ENCODE measurements at regions not wholly inside any gene's neighbourhood (a gene's known extent, or its start where the extent isn't known, plus 50 kb on each side); places are given as distances from the start of the nearest gene placed in this dataset.

DNA sequence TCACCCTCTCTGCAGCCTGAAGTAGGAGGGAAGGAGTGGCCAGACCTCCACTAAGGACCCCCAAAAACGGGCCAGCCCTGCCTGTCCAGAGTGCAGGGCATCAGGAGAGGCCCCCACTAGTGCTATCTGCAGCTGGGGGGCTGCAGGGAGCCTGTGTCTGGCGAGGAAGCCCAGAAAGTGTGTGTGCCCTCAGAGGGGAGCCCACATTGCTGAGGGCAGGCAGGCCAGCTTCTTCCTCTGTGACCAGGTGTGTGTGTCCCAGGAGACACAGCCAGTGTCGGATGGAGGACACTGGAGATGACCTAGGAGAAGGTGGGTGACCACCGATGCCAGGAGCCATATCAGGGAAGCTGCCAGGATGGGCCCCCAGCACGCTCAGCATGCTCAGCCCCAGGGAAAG is 218.7 kb downstream of the IRX2 start:
- no peak for DNase-seq (ENCODE audit: low read depth)

DNA sequence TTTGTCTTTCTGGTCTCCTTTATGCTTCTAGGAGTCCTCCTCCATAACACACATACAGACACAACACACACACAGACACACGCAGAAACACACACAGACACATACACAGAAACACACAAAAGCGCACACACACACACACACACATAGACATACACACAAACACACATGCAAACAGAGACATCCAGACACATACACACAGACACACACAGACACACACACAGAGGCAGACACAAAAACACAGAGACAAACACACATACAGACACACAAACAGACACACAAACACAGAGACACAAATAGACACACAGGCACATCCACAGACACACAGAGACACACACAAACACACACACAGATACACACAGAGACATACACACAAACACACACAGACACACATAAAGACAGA is 220.2 kb downstream of the IRX2 start:
- no peak for DNase-seq (ENCODE audit: low read depth)

DNA sequence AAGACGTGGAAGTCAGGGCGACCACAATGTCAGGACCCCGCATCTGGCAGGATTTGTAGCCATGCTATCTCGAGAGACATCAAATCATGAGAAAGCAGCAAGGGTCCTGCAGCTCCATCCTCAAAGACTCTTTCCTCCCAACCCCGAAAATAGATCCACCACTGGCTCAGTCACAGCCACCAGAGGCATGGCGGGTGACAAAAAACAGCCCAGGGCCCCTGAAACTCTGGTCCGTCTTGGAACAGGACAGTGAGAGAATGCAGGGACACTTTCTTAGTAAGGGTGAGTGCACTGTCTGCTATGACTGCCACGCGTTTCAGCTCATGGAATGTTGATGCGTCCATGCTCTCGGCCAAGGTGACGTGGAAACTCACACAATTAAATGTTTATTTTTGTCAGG is 220.9 kb downstream of the IRX2 start:
- no peak for DNase-seq (ENCODE audit: low read depth)

DNA sequence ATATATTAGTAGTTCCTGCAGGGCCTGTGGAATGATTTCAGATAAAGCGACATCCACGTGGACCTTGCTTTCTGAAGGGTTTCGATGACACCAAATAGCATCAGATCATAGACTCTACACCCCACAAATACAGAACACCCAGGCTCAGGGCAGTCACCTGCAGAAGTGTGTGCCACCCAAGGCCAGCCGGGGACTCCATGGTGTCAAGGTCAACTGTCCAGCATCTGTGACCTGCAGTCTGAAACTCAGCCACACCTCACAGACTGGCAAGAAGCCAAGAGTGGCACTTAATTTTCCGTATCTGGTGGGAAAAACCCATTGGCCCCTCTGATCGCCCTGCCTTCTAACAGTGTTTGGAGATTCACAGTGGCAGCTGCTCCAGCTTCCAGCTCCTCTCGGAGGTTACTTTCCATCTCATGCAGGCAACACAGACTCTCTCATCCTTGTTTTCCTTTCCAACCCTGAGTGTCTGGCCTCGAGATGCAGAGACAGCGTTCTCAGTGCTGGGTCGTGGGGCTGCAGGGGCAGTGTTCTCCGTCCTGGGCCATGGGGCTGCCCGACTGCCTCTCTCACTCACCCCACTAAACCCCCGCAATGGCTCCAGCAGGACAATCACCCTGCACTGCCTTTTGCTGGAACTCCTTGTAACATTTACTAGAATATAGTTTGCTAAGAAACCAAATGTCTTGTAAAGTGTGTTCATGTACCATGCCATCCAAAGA is 221.9 kb downstream of the IRX2 start:
- no peak for DNase-seq (ENCODE audit: low read depth)

- DNase-seq (ENCODE audit: low read depth), result no peak
Measured at GRCh38 chr5:2525351-2525750, 226.1 kb downstream of the IRX2 start.

GRCh38 chr5:2524620-2525019 is 226.9 kb downstream of the IRX2 start:
- DNase-seq (ENCODE audit: low read depth), result no peak

DNA sequence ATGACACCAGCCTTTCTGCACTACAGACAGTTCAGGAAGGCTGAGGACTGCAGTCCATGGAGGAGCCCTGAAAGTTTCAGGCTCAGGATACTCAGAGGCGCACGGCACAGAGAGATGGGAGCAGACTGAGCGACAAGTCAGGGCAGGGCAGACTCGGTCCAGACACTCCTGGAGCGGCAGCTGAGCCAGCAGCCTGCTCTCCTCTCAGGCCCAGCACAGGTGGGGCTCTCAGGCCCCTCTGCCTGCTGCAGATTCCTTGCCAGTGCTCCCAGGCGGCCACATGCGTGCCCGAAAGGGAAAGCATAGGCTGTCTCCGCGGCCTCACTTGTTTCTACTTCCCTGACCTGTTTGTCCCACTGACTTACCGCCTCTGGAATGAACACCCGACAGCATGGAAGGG is 228.3 kb downstream of the IRX2 start:
- DNase-seq (ENCODE audit: low read depth), result no peak

DNA sequence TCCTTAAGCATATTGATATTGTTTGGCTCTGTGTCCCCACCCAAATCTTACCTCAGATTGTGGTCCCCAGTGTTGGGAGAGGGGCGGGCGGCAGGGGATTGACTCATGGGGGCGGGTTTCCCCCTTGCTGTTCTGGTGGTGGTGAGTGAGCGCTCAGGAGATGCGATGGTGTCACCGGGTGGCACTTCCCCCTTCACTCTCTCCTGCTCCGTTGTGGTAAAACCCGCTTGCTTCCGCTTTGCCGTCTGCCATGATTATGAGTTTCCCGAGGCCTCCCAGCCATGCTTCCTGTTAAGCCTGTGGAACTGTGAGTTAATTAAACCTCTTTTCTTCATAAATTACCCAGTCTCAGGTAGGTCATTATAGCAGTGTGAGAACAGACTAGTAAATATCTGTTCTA is 229.1 kb downstream of the IRX2 start:
- no peak for DNase-seq (ENCODE audit: low read depth)

DNA sequence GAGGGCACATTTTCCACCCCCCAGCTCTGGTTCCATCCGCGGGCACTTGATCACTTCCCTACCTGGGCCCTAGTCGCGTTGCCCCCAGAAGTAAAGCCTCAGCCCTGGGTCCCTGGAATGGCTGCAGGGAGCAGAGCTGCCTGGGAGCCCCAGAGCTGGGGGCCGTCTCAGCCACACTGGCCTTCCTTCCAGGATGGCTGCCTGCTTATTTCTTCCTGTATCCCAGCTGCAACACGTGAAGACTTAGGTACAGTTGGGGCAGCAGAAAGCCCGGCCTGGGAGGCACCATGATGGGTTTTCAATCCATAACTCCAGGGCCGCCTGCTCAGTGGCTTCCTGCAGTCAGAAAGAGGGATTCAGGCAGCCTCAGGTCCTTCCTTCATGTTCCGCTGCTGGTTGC is 232.3 kb downstream of the IRX2 start:
- DNase-seq (ENCODE audit: low read depth), result no peak

DNA sequence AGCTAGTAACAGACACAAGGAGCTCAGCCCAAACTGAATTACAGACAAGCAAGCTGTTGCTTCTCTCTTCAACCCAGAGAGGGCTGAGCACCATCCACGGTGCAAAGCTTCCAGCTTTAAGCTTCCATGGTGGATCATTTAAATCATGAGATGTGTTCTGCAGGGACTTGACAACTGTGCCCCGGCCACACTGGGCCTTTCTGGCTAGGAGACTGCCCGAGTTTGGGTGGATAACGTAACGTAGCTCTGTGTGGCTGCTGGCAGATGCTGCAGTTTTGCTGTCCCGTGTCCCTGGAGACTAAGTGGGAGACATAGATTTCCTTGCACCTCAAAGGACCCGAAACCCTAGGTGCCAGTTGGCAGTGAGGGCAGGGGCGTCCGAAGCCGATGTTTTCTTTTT is 234.0 kb downstream of the IRX2 start:
- no peak for DNase-seq (ENCODE audit: low read depth)

DNA sequence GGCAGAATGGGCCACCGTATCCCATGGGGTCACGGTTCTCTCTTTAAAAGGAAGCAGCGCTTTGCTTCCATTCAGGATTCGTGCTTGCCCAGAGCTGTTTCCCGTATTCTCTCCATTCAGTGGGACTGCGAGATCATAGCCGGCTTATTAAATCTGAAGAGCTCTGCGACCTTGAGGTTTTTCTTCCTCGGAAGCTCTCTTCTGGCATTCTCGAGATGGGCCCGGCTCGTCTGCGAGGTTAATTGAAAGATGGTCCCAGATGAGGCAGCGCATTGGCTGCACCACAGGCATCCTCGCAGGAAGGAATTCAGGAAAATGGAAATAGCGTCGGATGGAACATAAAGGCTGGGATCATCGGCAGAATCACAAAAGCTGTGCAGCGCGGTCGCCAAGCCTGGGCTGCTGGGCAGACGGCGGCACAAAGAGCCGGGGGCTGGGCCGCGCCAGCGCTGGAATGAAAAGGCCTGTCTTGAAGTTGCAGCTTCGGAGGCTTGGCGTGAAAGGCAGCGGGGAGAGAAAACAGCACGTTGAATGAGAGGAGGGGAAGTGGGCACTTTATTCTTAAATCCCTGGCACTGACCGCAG is 236.2 kb downstream of the IRX2 start:
- DNase-seq (ENCODE audit: low read depth), result no peak

DNA sequence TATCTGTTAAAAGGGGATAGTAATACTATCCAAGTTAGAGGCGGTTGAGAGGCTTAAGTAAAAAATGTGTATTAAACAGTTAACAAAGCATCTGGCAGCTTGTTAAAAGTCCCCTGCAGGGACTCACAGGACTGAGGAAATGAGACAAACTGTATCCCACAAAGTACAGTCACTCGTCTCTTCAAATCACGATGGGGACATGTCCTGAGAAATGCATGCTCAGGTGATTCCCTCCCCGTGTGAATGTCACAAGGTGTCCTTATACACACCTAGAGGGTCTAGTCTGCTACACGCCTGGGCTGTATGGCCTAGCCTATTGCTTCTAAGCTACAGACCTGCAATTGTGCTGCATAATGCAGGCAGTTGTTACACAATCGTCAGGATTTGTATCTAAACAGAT is 237.0 kb downstream of the IRX2 start:
- DNase-seq (ENCODE audit: low read depth), result no peak

GRCh38 chr5:2511706-2512105 is 239.8 kb downstream of the IRX2 start:
- DNase-seq (ENCODE audit: low read depth), result no peak

- DNase-seq (ENCODE audit: low read depth), result no peak
Measured at GRCh38 chr5:2511126-2511525, 240.4 kb downstream of the IRX2 start.

DNA sequence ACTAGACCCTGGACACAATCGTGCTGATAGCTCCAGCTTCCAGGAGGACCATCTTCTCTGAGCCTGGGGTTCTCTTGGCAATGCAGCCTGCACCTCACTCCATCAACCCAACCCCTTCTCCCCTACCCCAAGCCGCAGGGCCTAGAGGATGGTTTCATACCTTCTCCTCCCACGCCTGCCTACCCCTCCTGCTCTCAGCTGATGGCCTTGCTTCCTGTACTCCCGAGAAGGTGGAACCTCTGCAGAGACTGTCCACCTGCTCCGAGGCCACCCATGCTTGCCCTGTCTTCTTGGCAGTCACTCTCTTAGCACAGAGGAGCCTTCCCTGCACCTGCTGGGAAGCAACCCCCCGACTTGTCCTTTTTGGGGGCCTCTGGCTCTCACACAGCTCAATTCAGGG is 241.9 kb downstream of the IRX2 start:
- DNase-seq (ENCODE audit: low read depth), result no peak

GRCh38 chr5:2508514-2508913 is 243.0 kb downstream of the IRX2 start:
- DNase-seq (ENCODE audit: low read depth), result no peak

GRCh38 chr5:2507611-2508010 is 243.9 kb downstream of the IRX2 start:
- DNase-seq (ENCODE audit: low read depth), result no peak

DNA sequence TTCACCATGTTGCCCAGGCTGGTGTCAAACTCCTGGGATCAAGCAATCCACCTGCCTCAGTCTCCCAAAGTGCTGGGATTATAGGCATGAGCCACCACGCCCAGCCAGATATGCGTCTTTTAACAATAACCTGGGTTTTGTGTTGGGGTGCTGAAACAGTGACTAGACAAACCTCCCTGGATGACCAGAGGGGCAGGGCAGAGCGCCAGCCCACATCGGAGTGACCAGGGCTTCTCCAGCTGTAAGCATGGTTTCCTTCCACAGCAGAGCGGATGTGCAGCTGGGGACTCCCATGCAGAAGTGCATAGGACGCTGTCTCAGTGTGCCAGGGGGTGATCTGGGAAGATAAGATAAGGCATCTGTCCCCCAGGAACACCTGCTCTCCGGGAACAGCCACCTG is 244.9 kb downstream of the IRX2 start:
- no peak for DNase-seq (ENCODE audit: low read depth)

DNA sequence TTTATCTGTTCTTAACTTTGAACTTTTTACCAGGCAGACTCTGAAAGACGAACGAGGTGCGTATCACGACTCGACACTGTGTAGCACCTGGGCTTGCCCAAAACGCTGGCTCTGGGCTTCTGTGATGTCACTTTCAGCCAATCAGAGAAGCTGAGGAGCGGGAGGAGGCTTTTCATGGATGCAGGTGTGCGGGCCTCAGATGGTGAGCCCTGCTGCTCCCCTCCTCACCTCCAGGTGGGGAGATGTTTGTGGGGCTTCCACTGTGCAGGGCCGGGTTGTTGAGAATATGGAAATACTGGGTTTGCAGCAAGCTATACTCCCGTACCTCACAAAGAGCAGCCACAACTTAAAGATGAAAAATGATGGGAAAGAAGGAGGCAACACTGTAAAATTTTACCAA is 246.3 kb downstream of the IRX2 start:
- DNase-seq (ENCODE audit: low read depth), result no peak

DNA sequence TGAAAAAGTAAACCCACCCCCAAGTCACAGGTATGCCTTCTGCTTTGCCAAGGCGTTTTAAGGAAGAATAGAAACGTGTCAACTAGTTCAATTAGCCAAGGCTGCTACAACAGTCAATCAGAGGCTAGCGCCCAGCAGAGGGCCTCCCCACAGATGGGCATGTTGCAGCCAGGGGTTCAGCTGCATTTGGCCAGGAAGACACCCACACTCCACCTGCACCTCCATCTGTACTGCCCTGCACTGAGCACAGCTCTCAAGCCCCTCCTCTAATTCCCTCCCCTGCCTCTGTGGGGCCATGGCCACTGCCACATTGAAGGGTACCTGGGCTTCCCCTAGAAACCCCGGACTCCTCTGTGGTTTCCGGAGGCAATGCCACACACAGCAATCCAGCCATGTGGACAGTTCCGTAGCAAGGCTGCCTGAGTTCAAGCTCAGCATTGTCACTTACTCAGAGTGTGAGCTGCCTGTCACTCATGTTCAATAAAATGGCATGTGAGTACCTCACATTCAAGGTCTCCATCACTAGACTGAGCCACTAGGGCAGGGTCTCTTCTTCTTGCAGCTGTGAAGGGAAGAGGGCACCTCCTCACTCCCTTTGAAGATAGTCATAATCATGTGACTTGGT is 248.4 kb downstream of the IRX2 start:
- no peak for DNase-seq (ENCODE audit: low read depth)

DNA sequence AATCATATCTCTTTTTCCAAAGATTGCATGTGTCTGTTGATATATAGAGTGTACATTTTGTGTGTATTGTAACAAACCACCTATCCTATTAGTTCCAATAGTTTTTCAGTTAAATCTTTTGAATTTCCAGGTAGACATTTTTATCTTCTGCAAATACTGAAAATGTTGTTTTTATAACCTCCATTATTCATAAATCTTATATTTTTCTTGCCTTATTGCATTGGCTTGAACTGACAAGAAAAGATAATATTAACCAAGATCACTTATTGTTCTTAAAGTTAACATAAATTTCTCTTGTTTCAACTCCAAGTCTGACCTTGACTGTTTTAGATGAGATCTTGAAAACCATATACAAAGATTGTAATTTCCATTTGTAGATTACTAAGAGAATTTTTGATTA is 251.6 kb downstream of the IRX2 start:
- no peak for DNase-seq (ENCODE audit: low read depth)

DNA sequence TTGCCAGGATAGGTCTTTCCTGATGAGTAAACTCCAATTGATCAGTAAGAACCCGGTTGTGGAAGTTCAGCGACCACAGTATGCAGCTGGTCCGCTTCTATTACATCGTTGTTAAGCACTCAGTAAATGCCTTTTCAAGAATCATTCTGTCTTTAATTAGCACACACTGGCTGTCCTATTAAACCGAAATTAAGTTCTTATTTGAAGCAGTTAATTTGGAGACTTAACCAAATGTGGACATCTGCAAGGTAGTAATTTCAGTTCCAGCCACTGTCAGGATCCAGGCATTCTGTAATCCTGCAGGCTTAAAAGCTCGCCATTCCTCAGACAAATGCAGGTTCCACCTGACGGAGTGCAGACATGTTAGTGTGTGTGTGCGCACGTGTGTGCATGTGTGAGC is 254.6 kb downstream of the IRX2 start:
- no peak for DNase-seq (ENCODE audit: low read depth)

DNA sequence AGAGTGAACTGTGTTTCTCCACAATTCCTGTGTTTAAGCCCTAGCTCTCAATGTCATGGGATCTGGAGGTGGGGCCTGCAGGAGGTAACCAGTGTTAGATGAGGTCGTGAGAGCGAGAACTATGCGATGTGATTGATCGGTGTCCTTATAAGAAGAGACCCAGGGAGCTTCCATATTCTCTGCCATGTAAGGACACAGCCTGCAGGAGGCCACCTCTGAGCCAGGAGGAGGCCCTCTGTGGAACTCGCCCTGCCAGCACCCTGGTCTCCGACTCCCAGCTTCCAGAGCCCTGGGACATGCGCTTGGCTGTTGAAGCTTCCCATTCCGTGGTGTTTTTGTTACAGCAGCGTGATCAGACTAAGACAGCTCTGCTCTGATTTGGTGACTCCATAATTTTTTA is 255.4 kb downstream of the IRX2 start:
- no peak for DNase-seq (ENCODE audit: low read depth)

- no peak for DNase-seq (ENCODE audit: low read depth)
Measured at GRCh38 chr5:2493356-2493755, 258.1 kb downstream of the IRX2 start.
